Gastroesophageal sphincter (tissue), 3 donors: ENCODE measurements at regions not wholly inside any gene's neighbourhood (a gene's known extent, or its start where the extent isn't known, plus 50 kb on each side); places are given as distances from the start of the nearest gene placed in this dataset.

ENCODE experiments used
- CTCF ChIP-seq, 4 experiments: fragments of 200-600 bp in 2 of 4; fragments of 450-650 bp in 2 of 4; sonication (generic) in 1 of 4; IDR thresholded peaks; one replicate each; pipeline ENCODE4 v1.5.1; 2017 to 2019; ENCODE audit warnings: antibody characterized with exemption in 4 of 4, mild to moderate bottlenecking in 2 of 4, moderate library complexity in 2 of 4
- EP300 ChIP-seq: sonication (generic); formaldehyde crosslinking; IDR thresholded peaks from one replicate; pipeline ENCODE4 v1.6.1; 2017; ENCODE audit warnings: antibody characterized with exemption, mild to moderate bottlenecking
- POLR2A ChIP-seq, 2 donors: fragments of 450-650 bp; IDR thresholded peaks; one replicate each; pipeline ENCODE4 v1.6.1; 2017; ENCODE audit warnings: antibody characterized with exemption in 2 of 2, mild to moderate bottlenecking in 2 of 2, moderate library complexity in 1 of 2
- POLR2AphosphoS5 ChIP-seq: sonication (generic); formaldehyde crosslinking; IDR thresholded peaks from one replicate; pipeline ENCODE4 v1.6.1; 2017; ENCODE audit warnings: antibody characterized with exemption

DNA sequence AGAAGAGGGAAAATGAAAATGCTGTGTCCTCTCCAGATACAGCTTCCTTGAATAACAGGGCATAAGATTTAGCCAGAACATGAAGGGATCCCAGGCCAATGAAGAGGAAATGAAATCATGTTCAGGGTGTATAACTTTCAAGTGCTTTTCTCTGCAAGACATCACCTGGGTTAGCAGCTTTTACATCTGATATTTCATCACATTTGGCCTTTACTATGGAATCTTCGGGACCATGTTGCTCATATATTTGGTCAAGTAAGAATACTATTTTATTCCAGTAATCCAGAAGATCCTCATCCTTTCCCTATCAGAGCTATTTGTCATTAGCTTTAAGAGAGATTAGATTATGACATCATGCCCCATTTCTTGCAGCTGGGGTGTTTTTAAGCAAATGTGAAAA, 66.3 kb upstream of the OR5AK2 start:
- TF ChIP-seq CTCF (IDR thresholded peaks at IDR 0.05) (no peak), POLR2A (IDR thresholded peaks at IDR 0.05) (no peak), EP300 (no peak), POLR2AphosphoS5 (no peak)
